H1 (cell line): ENCODE measurements at regions not wholly inside any gene's neighbourhood (a gene's known extent, or its start where the extent isn't known, plus 50 kb on each side); places are given as distances from the start of the nearest gene placed in this dataset.

Experiments used
- CEBPB ChIP-seq: IDR thresholded peaks from 2 replicates; pipeline ENCODE4 v1.6.1; 2012; ENCODE audit warnings: low read depth, low read length
- CTCF ChIP-seq, 3 experiments: IDR thresholded peaks; 1 replicate in 2 of 3; 2 replicates in 1 of 3; pipeline versions ENCODE4 v1.5.1 to v1.6.1; 2011; ENCODE audit warnings: low read length in 3 of 3, mild to moderate bottlenecking in 3 of 3, inconsistent platforms in 2 of 3, low read depth in 1 of 3, moderate library complexity in 1 of 3; ENCODE audit not compliant: insufficient read depth in 1 of 3; ENCODE audit errors: control extremely low read depth in 1 of 3
- HDAC2 ChIP-seq, 2 experiments: fragments of 300-600 bp in 1 of 2; sonication (generic) in 1 of 2; IDR thresholded peaks; 2 replicates each; pipeline ENCODE4 v1.6.1; 2011 to 2012; ENCODE audit warnings: low read depth in 2 of 2, low read length in 2 of 2, mild to moderate bottlenecking in 2 of 2, moderate library complexity in 2 of 2, borderline replicate concordance in 1 of 2, inconsistent platforms in 1 of 2
- JUND ChIP-seq: IDR thresholded peaks from 2 replicates; pipeline ENCODE4 v1.6.1; 2011; ENCODE audit warnings: mild to moderate bottlenecking, improper control_type of control experiment, low read length
- MAX ChIP-seq: IDR thresholded peaks from 2 replicates; pipeline ENCODE4 v1.6.1; 2012; ENCODE audit warnings: inconsistent platforms
- POLR2A ChIP-seq, 2 experiments: IDR thresholded peaks; 1 replicate in 1 of 2; 2 replicates in 1 of 2; pipeline ENCODE4 v1.6.1; 2011; ENCODE audit warnings: low read depth in 2 of 2, low read length in 2 of 2, mild to moderate bottlenecking in 2 of 2; ENCODE audit errors: control extremely low read depth in 1 of 2
- POLR2AphosphoS5 ChIP-seq: IDR thresholded peaks from 2 replicates; pipeline ENCODE4 v1.6.1; 2011; ENCODE audit warnings: low read depth, low read length
- SP1 ChIP-seq: IDR thresholded peaks from 2 replicates; pipeline ENCODE4 v1.6.1; 2011; ENCODE audit warnings: low read depth, low read length
- SP4 ChIP-seq: IDR thresholded peaks from 2 replicates; pipeline ENCODE4 v1.6.1; 2012; ENCODE audit warnings: low read length, inconsistent platforms
- USF2 ChIP-seq: IDR thresholded peaks from 2 replicates; pipeline ENCODE4 v1.6.1; 2011; ENCODE audit warnings: low read length, improper control_type of control experiment
- YY1 ChIP-seq: IDR thresholded peaks from 2 replicates; pipeline ENCODE4 v1.6.1; 2011; ENCODE audit warnings: low read depth, mild to moderate bottlenecking, low read length

- TF ChIP-seq MAX: no peak
- TF ChIP-seq JUND: no peak
- TF ChIP-seq YY1: no peak
- TF ChIP-seq CTCF (IDR thresholded peaks at IDR 0.05; ENCODE audit: control extremely low read depth in 1 of 3, insufficient read depth in 1 of 3, low read depth in 1 of 3, low read length in 3 of 3): no peak
- TF ChIP-seq SP1: no peak
- no peak for TF ChIP-seq SP4
- TF ChIP-seq POLR2AphosphoS5: no peak
- no peak for TF ChIP-seq HDAC2 (IDR thresholded peaks at IDR 0.05; ENCODE audit: borderline replicate concordance in 1 of 2, low read depth in 2 of 2, low read length in 2 of 2)
- no peak for TF ChIP-seq USF2
- no peak for TF ChIP-seq POLR2A (IDR thresholded peaks at IDR 0.05; ENCODE audit: control extremely low read depth in 1 of 2, low read depth in 2 of 2, low read length in 2 of 2)
- no peak for TF ChIP-seq CEBPB
Observed at GRCh38 chr3:98985431-98985830, 83.9 kb upstream of the DCBLD2 start.
